Endothelial cell of umbilical vein (primary cell): ENCODE measurements at regions not wholly inside any gene's neighbourhood (a gene's known extent, or its start where the extent isn't known, plus 50 kb on each side); places are given as distances from the start of the nearest gene placed in this dataset.

Experiments used
- CTCF ChIP-seq, 2 donors: IDR thresholded peaks; 1 replicate in 1 of 2; 2 replicates in 1 of 2; pipeline ENCODE4 v1.5.1; 2011; ENCODE audit warnings: low read length in 2 of 2, mild to moderate bottlenecking in 2 of 2, moderate library complexity in 2 of 2, control low read depth in 1 of 2, inconsistent platforms in 1 of 2, low read depth in 1 of 2; ENCODE audit not compliant: insufficient read depth in 1 of 2; ENCODE audit errors: extremely low read depth in 1 of 2
- EZH2 ChIP-seq: IDR thresholded peaks from 2 replicates; pipeline ENCODE4 v1.6.1; 2012; ENCODE audit warnings: borderline replicate concordance, low read depth, mild to moderate bottlenecking, moderate library complexity, low read length, inconsistent platforms; ENCODE audit not compliant: severe bottlenecking
- FOS ChIP-seq: IDR thresholded peaks from 2 replicates; pipeline ENCODE4 v1.6.1; 2011; ENCODE audit warnings: mild to moderate bottlenecking, low read length, moderate library complexity, borderline replicate concordance; ENCODE audit not compliant: insufficient read depth
- GATA2 ChIP-seq: IDR thresholded peaks from 2 replicates; pipeline ENCODE4 v1.7.0; 2011; ENCODE audit warnings: low read depth, mild to moderate bottlenecking, moderate library complexity, mixed read lengths, low read length; ENCODE audit not compliant: insufficient read length, insufficient read depth
- JUN ChIP-seq: IDR thresholded peaks from 2 replicates; pipeline ENCODE4 v1.6.1; 2011; ENCODE audit warnings: borderline replicate concordance, low read depth; ENCODE audit not compliant: insufficient read length, insufficient read depth
- POLR2A ChIP-seq: IDR thresholded peaks from 2 replicates; pipeline ENCODE4 v1.6.1; 2012; ENCODE audit warnings: low read depth, mild to moderate bottlenecking, control low read depth, low read length
- POLR2AphosphoS5 ChIP-seq: IDR thresholded peaks from 2 replicates; pipeline ENCODE4 v1.6.1; 2012; ENCODE audit warnings: low read depth, mild to moderate bottlenecking, control low read depth, low read length, moderate library complexity; ENCODE audit not compliant: insufficient read depth
- TF ChIP-seq, protein P1 (sequence below): IDR thresholded peaks from 2 replicates; pipeline ENCODE4 v1.6.1; 2011; ENCODE audit not compliant: insufficient read depth, insufficient read length

GRCh38 chr3:117483839-117484238, 774.3 kb downstream of the TUSC7 start:
- TF ChIP-seq CTCF (IDR thresholded peaks at IDR 0.05; ENCODE audit: extremely low read depth in 1 of 2, insufficient read depth in 1 of 2, low read depth in 1 of 2, low read length in 2 of 2) (no peak), POLR2A (no peak), POLR2AphosphoS5 (no peak), EZH2 (no peak), JUN (no peak), GATA2 (no peak), FOS (no peak)
- TF ChIP-seq, protein P1, sequence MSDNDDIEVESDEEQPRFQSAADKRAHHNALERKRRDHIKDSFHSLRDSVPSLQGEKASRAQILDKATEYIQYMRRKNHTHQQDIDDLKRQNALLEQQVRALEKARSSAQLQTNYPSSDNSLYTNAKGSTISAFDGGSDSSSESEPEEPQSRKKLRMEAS: no peak
